Uterus (tissue), 2 donors: ENCODE measurements at regions not wholly inside any gene's neighbourhood (a gene's known extent, or its start where the extent isn't known, plus 50 kb on each side); places are given as distances from the start of the nearest gene placed in this dataset.

Source experiments
- CTCF ChIP-seq, 4 experiments: fragments of 200-600 bp in 2 of 4; fragments of 450-650 bp in 2 of 4; sonication (generic) in 2 of 4; IDR thresholded peaks; one replicate each; pipeline ENCODE4 v1.5.1; 2016 to 2019; ENCODE audit warnings: antibody characterized with exemption in 4 of 4, mild to moderate bottlenecking in 2 of 4, moderate library complexity in 1 of 4
- POLR2A ChIP-seq, 2 donors: fragments of 450-650 bp; IDR thresholded peaks; one replicate each; pipeline ENCODE4 v1.6.1; 2016; ENCODE audit warnings: antibody characterized with exemption in 2 of 2, mild to moderate bottlenecking in 1 of 2, moderate library complexity in 1 of 2

GRCh38 chr13:73971481-73971880, 162.7 kb downstream of the KLF12 start:
- no peak for TF ChIP-seq CTCF (IDR thresholded peaks at IDR 0.05)
- no peak for TF ChIP-seq POLR2A (IDR thresholded peaks at IDR 0.05)
